B cell (primary cell): ENCODE measurements at regions not wholly inside any gene's neighbourhood (a gene's known extent, or its start where the extent isn't known, plus 50 kb on each side); places are given as distances from the start of the nearest gene placed in this dataset.

Experiments used
- CTCF ChIP-seq: fragments of 200-600 bp; IDR thresholded peaks from one replicate; pipeline ENCODE4 v1.8.0; 2022; ENCODE audit warnings: antibody characterized with exemption, mild to moderate bottlenecking
- EZH2 ChIP-seq: IDR thresholded peaks from 2 replicates; pipeline ENCODE4 v1.6.1; 2012; ENCODE audit warnings: borderline replicate concordance, low read depth, mild to moderate bottlenecking, moderate library complexity, low read length; ENCODE audit not compliant: insufficient read depth, poor library complexity, severe bottlenecking

GRCh38 chrX:150050387-150050786 lies 112.1 kb upstream of the EOLA2 start:
- TF ChIP-seq CTCF = no peak
- no peak for TF ChIP-seq EZH2
